HG02678 (cell line): ENCODE measurements at regions not wholly inside any gene's neighbourhood (a gene's known extent, or its start where the extent isn't known, plus 50 kb on each side); places are given as distances from the start of the nearest gene placed in this dataset.

Experiments
- ATAC-seq: cut with Tn5 transposase; IDR thresholded peaks from one replicate; pipeline ENCODE4 v1.9.1; 2021; ENCODE audit warnings: mild to moderate bottlenecking, moderate library complexity; ENCODE audit not compliant: unreplicated experiment

- ATAC-seq: no peak
Measured at GRCh38 chr5:63894690-63895089, 67.6 kb downstream of the HTR1A start.

GRCh38 chr5:63878788-63879187, 83.5 kb downstream of the HTR1A start:
- ATAC-seq: no peak

- no peak for ATAC-seq
Measured at GRCh38 chr5:63877961-63878360, 84.3 kb downstream of the HTR1A start.

GRCh38 chr5:63860379-63860778, 101.9 kb downstream of the HTR1A start:
- ATAC-seq: no peak

- no peak for ATAC-seq
Measured at GRCh38 chr5:63854076-63854475, 108.2 kb downstream of the HTR1A start.

- no peak for ATAC-seq
Measured at GRCh38 chr5:63843190-63843589, 119.1 kb downstream of the HTR1A start.

GRCh38 chr5:63837437-63837836, 124.8 kb downstream of the HTR1A start:
- no peak for ATAC-seq

GRCh38 chr5:63831381-63831780, 130.9 kb downstream of the HTR1A start:
- ATAC-seq: no peak

GRCh38 chr5:63825984-63826383, 136.3 kb downstream of the HTR1A start:
- ATAC-seq: no peak

GRCh38 chr5:63823583-63823982, 138.7 kb downstream of the HTR1A start:
- ATAC-seq: no peak

GRCh38 chr5:63822614-63823013, 139.6 kb downstream of the HTR1A start:
- no peak for ATAC-seq

- no peak for ATAC-seq
Measured at GRCh38 chr5:63820577-63820976, 141.7 kb downstream of the HTR1A start.

GRCh38 chr5:63812693-63813092, 149.6 kb downstream of the HTR1A start:
- ATAC-seq: no peak

- no peak for ATAC-seq
Measured at GRCh38 chr5:63811961-63812360, 150.3 kb downstream of the HTR1A start.

- ATAC-seq: no peak
Measured at GRCh38 chr5:63811286-63811685, 151.0 kb downstream of the HTR1A start.

GRCh38 chr5:63805151-63805550, 157.1 kb downstream of the HTR1A start:
- no peak for ATAC-seq

GRCh38 chr5:63803165-63803564, 159.1 kb downstream of the HTR1A start:
- ATAC-seq: no peak

GRCh38 chr5:63794979-63795378, 167.3 kb downstream of the HTR1A start:
- no peak for ATAC-seq

- ATAC-seq: no peak
Measured at GRCh38 chr5:63794296-63794695, 167.9 kb downstream of the HTR1A start.

- ATAC-seq: no peak
Measured at GRCh38 chr5:63774939-63775338, 187.3 kb downstream of the HTR1A start.

GRCh38 chr5:63768221-63768620, 194.0 kb downstream of the HTR1A start:
- ATAC-seq: no peak

GRCh38 chr5:63760965-63761364, 201.3 kb downstream of the HTR1A start:
- no peak for ATAC-seq

GRCh38 chr5:63743096-63743798, 219.0 kb downstream of the HTR1A start:
- ATAC-seq: no peak
